Activated B cell treated with CpG ODN at 0.5 μM for 24 hours (primary cell): ENCODE measurements at regions not wholly inside any gene's neighbourhood (a gene's known extent, or its start where the extent isn't known, plus 50 kb on each side); places are given as distances from the start of the nearest gene placed in this dataset.

Experiments
- ATAC-seq: fragments of 200-7000 bp; cut with Tn5 transposase; one replicate; pipeline ENCODE4 v1.10.0; 2021; ENCODE audit warnings: low read depth, mild to moderate bottlenecking, moderate library complexity
- CTCF ChIA-PET: fragments of 350-600 bp; sonication (Branson Sonifier 250); formaldehyde crosslinking; loops from one replicate; lab custom pipeline; 2021; ENCODE audit warnings: antibody characterized with exemption; lab: Charles Lee
- POLR2A ChIA-PET: fragments of 350-600 bp; sonication (Branson Sonifier 250); formaldehyde crosslinking; loops from one replicate; lab custom pipeline; 2021; ENCODE audit warnings: antibody characterized with exemption; lab: Charles Lee
- DNase-seq: peaks from one replicate; pipeline ENCODE4 v3.0.0; 2022
- H3K27ac Mint-ChIP-seq: one replicate; pipeline ENCODE4 v1.8.0; 2020; ENCODE audit warnings: mixed read lengths
- H3K27me3 Mint-ChIP-seq: one replicate; pipeline ENCODE4 v1.8.0; 2021; ENCODE audit warnings: mixed read lengths
- H3K36me3 Mint-ChIP-seq: one replicate; pipeline ENCODE4 v1.8.0; 2021; ENCODE audit warnings: low read depth, mixed read lengths
- H3K4me1 Mint-ChIP-seq: one replicate; pipeline ENCODE4 v1.8.0; 2021; ENCODE audit warnings: mixed read lengths
- H3K4me3 Mint-ChIP-seq: one replicate; pipeline ENCODE4 v1.8.0; 2020; ENCODE audit warnings: mild to moderate bottlenecking, mixed read lengths
- H3K9me3 Mint-ChIP-seq: one replicate; pipeline ENCODE4 v1.8.0; 2020; ENCODE audit warnings: mixed read lengths
- CTCF ChIP-seq: fragments of 200-600 bp; IDR thresholded peaks from one replicate; pipeline ENCODE4 v1.8.0; 2022; ENCODE audit warnings: antibody characterized with exemption, mild to moderate bottlenecking
- intact Hi-C: fragments of 100-400 bp; cut with micrococcal nuclease; formaldehyde crosslinking; loops from one replicate; pipeline ENCODE4 v1.15.1; 2024

- Mint-ChIP-seq H3K9me3 (peaks cover 2% of the 10 kb centered on the region), H3K27me3 (no peaks in the 10 kb centered on the region), H3K36me3 (no peaks in the 10 kb centered on the region), H3K27ac (no peak overlapping the region), H3K4me1 (no peaks in the 10 kb centered on the region), H3K4me3 (no peak overlapping the region)
- intact Hi-C loops: no loop called here
- TF ChIP-seq CTCF: no peak
- no peak for ATAC-seq
- POLR2A ChIA-PET: no interaction called here
- CTCF ChIA-PET: no interaction called here
- no peak for DNase-seq
Observed at GRCh38 chr2:167492486-167492885, 604.2 kb downstream of the XIRP2 start.

- Mint-ChIP-seq H3K4me1 (no peaks in the 10 kb centered on the region), H3K27ac (no peak overlapping the region), H3K27me3 (no peaks in the 10 kb centered on the region), H3K36me3 (no peaks in the 10 kb centered on the region), H3K4me3 (no peak overlapping the region), H3K9me3 (peaks cover 2% of the 10 kb centered on the region)
- ChIA-PET CTCF (no interaction called here), POLR2A (no interaction called here)
- no peak for DNase-seq
- no peak for TF ChIP-seq CTCF
- intact Hi-C loops: no loop called here
- no peak for ATAC-seq
Observed at GRCh38 chr2:167491788-167492187, 603.5 kb downstream of the XIRP2 start.

GRCh38 chr2:167490455-167490854 lies 602.2 kb downstream of the XIRP2 start:
- intact Hi-C loops: no loop called here
- TF ChIP-seq CTCF: no peak
- Mint-ChIP-seq H3K27me3 (no peaks in the 10 kb centered on the region), H3K4me3 (no peak overlapping the region), H3K4me1 (no peaks in the 10 kb centered on the region), H3K9me3 (peaks cover 2% of the 10 kb centered on the region), H3K27ac (no peak overlapping the region), H3K36me3 (no peaks in the 10 kb centered on the region)
- POLR2A ChIA-PET: no interaction called here
- CTCF ChIA-PET: no interaction called here
- ATAC-seq (no peak), DNase-seq (no peak)

- DNase-seq (no peak), ATAC-seq (no peak)
- ChIA-PET CTCF (no interaction called here), POLR2A (no interaction called here)
- intact Hi-C loops: no loop called here
- Mint-ChIP-seq H3K4me1 (no peaks in the 10 kb centered on the region), H3K27me3 (no peaks in the 10 kb centered on the region), H3K36me3 (no peaks in the 10 kb centered on the region), H3K27ac (no peak overlapping the region), H3K9me3 (peaks cover 2% of the 10 kb centered on the region), H3K4me3 (no peak overlapping the region)
- no peak for TF ChIP-seq CTCF
Observed at GRCh38 chr2:167489325-167489724, 601.0 kb downstream of the XIRP2 start.

- Mint-ChIP-seq H3K36me3 (no peaks in the 10 kb centered on the region), H3K27ac (no peak overlapping the region), H3K27me3 (no peaks in the 10 kb centered on the region), H3K4me3 (no peak overlapping the region), H3K4me1 (no peaks in the 10 kb centered on the region), H3K9me3 (peaks cover 2% of the 10 kb centered on the region)
- DNase-seq (no peak), ATAC-seq (no peak)
- no peak for TF ChIP-seq CTCF
- CTCF ChIA-PET: no interaction called here
- POLR2A ChIA-PET: no interaction called here
- intact Hi-C loops: no loop called here
Observed at GRCh38 chr2:167487728-167488127, 599.4 kb downstream of the XIRP2 start.
